Activated CD8-positive, alpha-beta memory T cell treated with anti-CD3 and anti-CD28 coated beads for 36 hours (primary cell): ENCODE measurements at regions not wholly inside any gene's neighbourhood (a gene's known extent, or its start where the extent isn't known, plus 50 kb on each side); places are given as distances from the start of the nearest gene placed in this dataset.

ENCODE experiments used
- CTCF ChIA-PET: fragments of 350-600 bp; sonication (Branson Sonifier 250); formaldehyde crosslinking; loops from one replicate; lab custom pipeline; 2021; ENCODE audit warnings: antibody characterized with exemption; lab: Charles Lee
- POLR2A ChIA-PET: fragments of 350-600 bp; sonication (Branson Sonifier 250); formaldehyde crosslinking; loops from one replicate; lab custom pipeline; 2021; ENCODE audit warnings: antibody characterized with exemption; lab: Charles Lee

GRCh38 chr13:53569453-53569852 lies 540.8 kb downstream of the OLFM4 start:
- ChIA-PET CTCF (no interaction called here), POLR2A (no interaction called here)

GRCh38 chr13:53601113-53601512 lies 572.5 kb downstream of the OLFM4 start:
- ChIA-PET CTCF (no interaction called here), POLR2A (no interaction called here)

DNA sequence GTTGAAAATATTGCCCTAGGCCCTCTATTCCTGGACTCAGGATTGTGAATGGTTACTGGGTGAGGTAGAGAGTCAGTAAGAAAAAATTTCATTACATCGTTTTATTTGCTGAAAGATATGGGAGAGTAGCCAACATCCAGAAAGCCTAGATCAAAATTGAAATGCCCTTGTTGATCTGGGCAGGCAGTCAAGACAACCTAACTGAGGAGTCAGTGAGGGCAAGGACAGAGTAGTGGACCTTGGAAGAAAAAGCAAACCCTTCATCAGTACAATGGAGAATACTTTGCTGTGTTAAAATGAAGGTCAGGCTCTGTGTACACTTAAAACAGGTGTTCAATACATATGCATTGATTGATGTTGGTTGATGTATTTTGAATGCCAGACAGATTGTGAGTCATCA lies 576.7 kb downstream of the OLFM4 start:
- ChIA-PET CTCF (no interaction called here), POLR2A (no interaction called here)

- ChIA-PET CTCF (no interaction called here), POLR2A (no interaction called here)
These were observed 583.6 kb downstream of the OLFM4 start for GRCh38 chr13:53612200-53612599.

GRCh38 chr13:53622456-53622855 lies 593.8 kb downstream of the OLFM4 start:
- ChIA-PET POLR2A (no interaction called here), CTCF (no interaction called here)

DNA sequence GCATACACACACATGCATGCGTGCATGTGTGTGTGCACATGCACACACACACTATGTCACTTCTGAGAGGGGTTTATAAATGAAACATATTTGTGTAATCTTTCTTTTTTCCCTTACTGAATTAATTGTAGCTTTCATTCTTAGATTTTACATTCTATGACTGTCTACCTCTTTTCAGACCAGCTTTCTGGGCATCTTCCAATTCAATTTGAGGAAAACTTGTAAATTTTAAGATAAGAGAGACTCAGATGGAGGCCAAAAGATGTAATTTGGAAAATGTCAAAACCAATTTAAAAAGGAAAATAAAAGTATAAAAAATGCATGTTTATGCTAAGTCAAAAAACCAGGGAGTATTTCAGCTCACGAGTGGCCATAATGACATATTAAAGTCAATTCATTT lies 594.5 kb downstream of the OLFM4 start:
- ChIA-PET CTCF (no interaction called here), POLR2A (no interaction called here)

- ChIA-PET POLR2A (no interaction called here), CTCF (no interaction called here)
These were observed 602.9 kb downstream of the OLFM4 start for GRCh38 chr13:53631511-53631910.

- ChIA-PET CTCF (no interaction called here), POLR2A (no interaction called here)
These were observed 609.4 kb downstream of the OLFM4 start for GRCh38 chr13:53638040-53638439.

GRCh38 chr13:53642306-53642705 lies 613.7 kb downstream of the OLFM4 start:
- POLR2A ChIA-PET, result no interaction called here
- CTCF ChIA-PET, result no interaction called here

DNA sequence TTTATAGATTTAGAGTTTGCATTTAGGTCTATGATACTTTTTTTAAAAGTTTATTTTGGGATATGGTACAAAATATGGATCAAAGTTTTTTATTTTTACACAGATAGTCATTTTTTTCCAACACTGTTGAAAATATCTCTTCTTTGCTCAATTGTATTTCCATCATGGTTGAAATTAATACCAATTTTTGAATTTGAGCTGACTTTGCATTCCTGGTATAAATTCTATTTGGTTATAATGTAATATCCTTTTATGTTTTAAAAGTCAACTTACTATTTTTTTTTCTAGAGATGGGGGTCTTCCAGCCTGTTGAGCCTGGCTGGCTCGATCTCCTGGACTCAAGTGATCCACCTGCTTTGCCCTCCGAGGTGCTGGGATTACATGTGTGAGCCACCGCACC lies 620.1 kb downstream of the OLFM4 start:
- POLR2A ChIA-PET, result no interaction called here
- CTCF ChIA-PET, result no interaction called here

DNA sequence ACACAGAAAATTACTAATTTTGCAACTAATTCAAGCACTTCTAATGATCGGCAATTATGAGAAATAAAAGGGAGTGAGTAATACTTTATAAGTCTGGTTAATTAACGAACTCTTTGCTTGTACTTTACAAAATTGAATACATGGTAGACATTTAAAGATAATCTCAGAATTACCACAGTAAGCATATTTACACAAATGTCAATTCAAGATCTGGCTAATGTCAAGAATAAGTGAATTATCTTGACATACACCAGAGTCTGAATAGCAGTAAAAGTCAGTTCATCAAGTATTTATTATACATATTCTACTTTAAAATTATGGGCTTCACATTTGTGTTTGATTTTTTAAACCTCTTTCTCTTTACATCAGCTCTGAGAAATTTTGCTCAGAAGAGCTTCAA lies 643.4 kb downstream of the OLFM4 start:
- CTCF ChIA-PET, result no interaction called here

DNA sequence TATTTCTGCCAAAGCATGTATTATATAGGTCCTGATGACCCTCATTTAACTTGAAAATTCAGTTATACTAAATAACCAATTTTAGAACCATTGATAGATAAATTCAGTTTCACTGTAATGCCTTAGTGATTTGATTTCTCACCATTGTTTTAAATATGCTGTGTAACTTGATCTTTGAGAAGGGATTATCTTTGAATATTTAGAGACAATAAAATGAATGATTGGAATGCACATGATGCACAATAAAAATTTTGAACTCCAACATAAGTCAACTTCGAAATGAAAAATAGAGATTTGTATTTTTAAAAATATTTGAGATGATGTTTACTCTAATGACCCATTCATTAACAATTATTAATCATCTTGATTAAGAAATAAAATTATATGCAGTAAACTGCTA lies 654.5 kb downstream of the OLFM4 start:
- CTCF ChIA-PET, result no interaction called here
- POLR2A ChIA-PET, result no interaction called here

More for the DNA sequence above, 643.4 kb downstream of the OLFM4 start:
- POLR2A ChIA-PET, result no interaction called here

DNA sequence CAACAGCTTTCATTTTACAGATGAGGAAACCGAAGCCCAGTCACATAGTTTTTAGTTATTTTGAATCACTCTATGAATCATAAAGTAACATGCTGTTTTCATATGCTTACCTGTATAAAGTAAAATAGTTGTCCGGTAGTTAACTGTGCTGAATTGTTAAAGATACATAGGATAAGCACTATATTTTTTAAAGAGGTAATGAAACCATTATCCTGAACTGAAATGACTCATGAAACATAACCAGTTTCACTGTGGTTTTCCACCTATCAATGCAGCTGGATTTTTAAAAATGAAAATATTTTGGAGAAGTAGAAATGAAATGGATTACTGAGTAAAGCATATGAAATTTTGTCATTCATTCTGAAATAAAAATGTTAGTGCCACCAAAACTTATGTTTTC lies 655.0 kb downstream of the OLFM4 start:
- ChIA-PET POLR2A (no interaction called here), CTCF (no interaction called here)

- POLR2A ChIA-PET, result no interaction called here
- CTCF ChIA-PET, result no interaction called here
These were observed 662.8 kb downstream of the OLFM4 start for GRCh38 chr13:53691417-53691816.

- CTCF ChIA-PET, result no interaction called here
- POLR2A ChIA-PET, result no interaction called here
These were observed 666.4 kb downstream of the OLFM4 start for GRCh38 chr13:53694814-53695532.

- CTCF ChIA-PET, result no interaction called here
- POLR2A ChIA-PET, result no interaction called here
These were observed 674.9 kb downstream of the OLFM4 start for GRCh38 chr13:53703371-53704080.

- CTCF ChIA-PET, result no interaction called here
- POLR2A ChIA-PET, result no interaction called here
These were observed 690.7 kb downstream of the OLFM4 start for GRCh38 chr13:53719281-53719680.

DNA sequence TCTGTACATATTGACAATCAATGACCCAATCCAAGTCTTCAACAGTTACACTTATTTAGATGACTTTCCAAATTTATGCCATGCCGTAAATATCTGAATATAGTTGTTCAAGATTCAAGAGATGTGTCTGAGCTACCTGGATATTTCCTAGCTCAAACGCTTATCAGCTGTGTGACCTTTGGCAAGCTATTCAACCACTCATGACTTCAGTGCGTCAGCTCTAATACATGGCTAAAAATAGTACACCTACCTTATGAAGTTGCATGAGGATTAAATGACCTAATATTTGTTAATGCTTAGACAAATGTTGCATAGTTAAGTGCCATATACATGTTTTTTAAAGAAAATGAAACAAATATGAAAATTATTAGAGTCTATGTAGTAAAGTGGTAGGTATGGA lies 704.1 kb downstream of the OLFM4 start:
- ChIA-PET POLR2A (no interaction called here), CTCF (no interaction called here)

GRCh38 chr13:53743906-53744305 lies 715.3 kb downstream of the OLFM4 start:
- ChIA-PET POLR2A (no interaction called here), CTCF (no interaction called here)

DNA sequence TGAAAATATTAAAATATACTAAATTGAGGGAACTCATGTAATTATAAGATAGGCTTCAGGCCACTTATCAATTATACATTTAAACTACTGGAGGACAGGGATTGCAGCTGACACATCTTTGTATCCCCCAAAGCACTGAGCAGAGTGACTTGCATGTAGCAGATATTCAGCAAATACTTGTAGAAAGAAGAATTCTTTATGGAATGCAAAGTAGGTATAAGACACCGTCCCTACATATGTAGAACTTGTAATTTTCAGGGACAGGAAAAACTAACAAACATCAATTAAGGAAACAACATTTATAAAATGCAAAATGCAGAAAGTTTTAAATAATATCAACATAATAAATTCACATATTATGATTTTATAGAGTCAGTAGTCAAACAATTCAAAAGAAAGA lies 719.2 kb downstream of the OLFM4 start:
- ChIA-PET POLR2A (no interaction called here), CTCF (no interaction called here)

DNA sequence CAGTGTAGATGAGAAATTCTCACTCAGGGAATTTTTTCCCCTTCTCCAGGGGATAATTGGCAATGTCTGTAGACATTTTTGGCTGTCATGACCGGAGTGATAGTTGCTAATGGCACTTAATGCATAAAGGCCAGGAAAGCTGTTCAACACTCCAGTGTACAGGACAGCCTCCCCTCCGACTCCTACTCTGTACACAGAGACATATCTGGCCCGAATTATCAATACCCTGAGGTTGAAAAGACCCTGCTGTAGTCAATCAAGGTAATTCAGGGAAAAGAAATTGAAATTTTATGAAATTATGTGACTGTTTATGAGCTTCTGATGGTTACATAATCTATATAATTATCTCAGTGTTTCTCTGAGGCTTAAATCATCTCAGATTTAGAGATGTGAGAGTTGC lies 720.7 kb downstream of the OLFM4 start:
- ChIA-PET CTCF (no interaction called here), POLR2A (no interaction called here)
